Stimulated activated CD8-positive, alpha-beta memory T cell treated with anti-CD3 and anti-CD28 coated beads, Interleukin-7, amount 100 ng/mL, for 1 hour (primary cell): ENCODE measurements at regions not wholly inside any gene's neighbourhood (a gene's known extent, or its start where the extent isn't known, plus 50 kb on each side); places are given as distances from the start of the nearest gene placed in this dataset.

Source experiments
- DNase-seq, 2 donors: peaks; one replicate each; pipeline ENCODE4 v3.0.0-alpha.2; 2020; ENCODE audit warnings: low read depth in 2 of 2

GRCh38 chr20:51876313-51876940 is 74.1 kb upstream of the SALL4 start:
- DNase-seq = no peak

GRCh38 chr20:51873652-51874051 is 71.3 kb upstream of the SALL4 start:
- no peak for DNase-seq

- no peak for DNase-seq
These were observed 69.6 kb upstream of the SALL4 start for GRCh38 chr20:51871943-51872342.

- DNase-seq = no peak
These were observed 66.7 kb upstream of the SALL4 start for GRCh38 chr20:51869002-51869401.

GRCh38 chr20:51867251-51867650 is 64.9 kb upstream of the SALL4 start:
- DNase-seq = no peak

GRCh38 chr20:51864967-51865366 is 62.6 kb upstream of the SALL4 start:
- DNase-seq = no peak

- no peak for DNase-seq
These were observed 60.5 kb upstream of the SALL4 start for GRCh38 chr20:51862796-51863195.

GRCh38 chr20:51861726-51862466 is 59.6 kb upstream of the SALL4 start:
- no peak for DNase-seq

- DNase-seq = no peak
These were observed 58.0 kb upstream of the SALL4 start for GRCh38 chr20:51860111-51860882.

- DNase-seq = no peak
These were observed 54.1 kb upstream of the SALL4 start for GRCh38 chr20:51856432-51856831.

- no peak for DNase-seq
These were observed 52.6 kb upstream of the SALL4 start for GRCh38 chr20:51854921-51855320.
